Stomach (tissue), 8 donors: ENCODE measurements at regions not wholly inside any gene's neighbourhood (a gene's known extent, or its start where the extent isn't known, plus 50 kb on each side); places are given as distances from the start of the nearest gene placed in this dataset.

ENCODE experiments used
- DNase-seq, 2 donors: peaks; one replicate each; pipeline versions ENCODE4 v3.0.0 to v3.0.0-alpha.2; 2013 to 2019
- H3K27ac ChIP-seq, 5 donors: fragments of 200-600 bp in 4 of 5; sonication (generic) in 4 of 5; one replicate each; pipeline ENCODE4 v1.5.1; 2013 to 2019; ENCODE audit warnings: mild to moderate bottlenecking in 1 of 5, moderate library complexity in 1 of 5
- H3K27me3 ChIP-seq, 3 donors: fragments of 200-600 bp; sonication (generic); one replicate each; pipeline ENCODE4 v1.5.1; 2017 to 2019; ENCODE audit warnings: mixed run types in 1 of 3
- H3K36me3 ChIP-seq, 4 donors: fragments of 200-600 bp; sonication (generic); 1 replicate in 3 of 4; 2 replicates in 1 of 4; pipeline ENCODE4 v1.5.1; 2016 to 2019
- H3K4me1 ChIP-seq, 4 donors: fragments of 200-600 bp; sonication (generic); one replicate each; pipeline ENCODE4 v1.5.1; 2016 to 2019
- H3K4me3 ChIP-seq, 4 donors: fragments of 200-600 bp; sonication (generic) in 3 of 4; one replicate each; pipeline ENCODE4 v1.5.1; 2016 to 2019; ENCODE audit warnings: mild to moderate bottlenecking in 1 of 4
- H3K9me3 ChIP-seq, 4 donors: fragments of 200-600 bp; sonication (generic); one replicate each; pipeline ENCODE4 v1.5.1; 2016 to 2019
- EP300 ChIP-seq: sonication (generic); formaldehyde crosslinking; IDR thresholded peaks from one replicate; pipeline ENCODE4 v1.6.1; 2017; ENCODE audit warnings: antibody characterized with exemption
- POLR2A ChIP-seq, 4 donors: fragments of 450-650 bp; IDR thresholded peaks; one replicate each; pipeline ENCODE4 v1.6.1; 2016; ENCODE audit warnings: antibody characterized with exemption in 4 of 4, control low read depth in 2 of 4, mild to moderate bottlenecking in 1 of 4, moderate library complexity in 1 of 4
- POLR2AphosphoS5 ChIP-seq, 3 donors: sonication (generic); formaldehyde crosslinking; IDR thresholded peaks; one replicate each; pipeline ENCODE4 v1.6.1; 2016; ENCODE audit warnings: antibody characterized with exemption in 3 of 3
- WGBS, 5 donors: extraction: QIAGEN DNeasy Blood & Tissue Kit in 3 of 5; methylation state at CpG; one replicate each; pipeline versions ENCODE4 v1.1.5 to v1.1.7; 2013 to 2018; 5-methylcytosine and 5-hydroxymethylcytosine counted together
- intact Hi-C: fragments of 100-400 bp; cut with DNase I; formaldehyde crosslinking; loops from one replicate; pipeline ENCODE4 v1.15.1; 2023; ENCODE audit warnings: low total_unique reads
- TF ChIP-seq, protein P1 (sequence below), 7 experiments: fragments of 450-650 bp in 4 of 7; fragments of 200-600 bp in 3 of 7; sonication (generic) in 3 of 7; IDR thresholded peaks; one replicate each; pipeline ENCODE4 v1.5.1; 2016 to 2019; ENCODE audit warnings: antibody characterized with exemption in 7 of 7, control low read depth in 2 of 7, mild to moderate bottlenecking in 1 of 7
- donor health status: healthy with polysubstance abuse.
- donor health status: Bipolar disorder and iron deficiency.
- donor health status: healthy.

- TF ChIP-seq POLR2AphosphoS5 (IDR thresholded peaks at IDR 0.05) = no peak
- DNase-seq = no peak
- peaks cover 0 to 3% (median 0%) of the 10 kb centered on the region in 4 donors for H3K9me3 ChIP-seq
- no peaks in the 10 kb centered on the region for H3K4me1 ChIP-seq
- intact Hi-C loops = no loop called here
- no peaks in the 10 kb centered on the region for H3K36me3 ChIP-seq
- H3K27me3 ChIP-seq = no peaks in the 10 kb centered on the region
- no peak overlapping the region for H3K27ac ChIP-seq
- WGBS, 5 donors = 55 to 69% (median 67%) methylated on average over 6 of the region's 6 CpGs
- no peak overlapping the region for H3K4me3 ChIP-seq
Measured at GRCh38 chr5:167998148-167998767, 293.2 kb upstream of the WWC1 start.

DNA sequence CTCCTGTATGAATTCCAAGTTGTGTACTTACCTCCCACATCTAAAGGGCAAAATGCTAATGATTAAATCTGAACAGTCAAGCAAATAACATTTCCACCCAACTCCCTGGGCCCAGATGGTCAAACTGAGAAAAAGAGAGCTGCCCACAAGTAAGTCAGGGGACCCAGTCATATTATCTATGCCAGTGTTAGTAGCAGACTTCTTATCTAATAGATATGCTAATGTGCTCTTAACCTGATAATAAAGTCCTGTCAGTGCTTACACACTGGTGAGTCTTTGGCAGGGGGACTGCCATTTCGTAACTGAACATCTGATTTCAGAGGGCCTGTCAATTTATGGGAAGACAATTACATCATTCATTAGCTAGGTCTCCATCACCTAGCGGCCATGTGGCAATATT lies 292.3 kb upstream of the WWC1 start:
- Histone ChIP-seq H3K36me3 (no peaks in the 10 kb centered on the region), H3K4me3 (no peak overlapping the region), H3K4me1 (no peaks in the 10 kb centered on the region), H3K27me3 (no peaks in the 10 kb centered on the region), H3K27ac (no peak overlapping the region), H3K9me3 (peaks cover 0 to 3% (median 0%) of the 10 kb centered on the region in 4 donors)
- intact Hi-C loops = no loop called here
- no peak for TF ChIP-seq POLR2AphosphoS5 (IDR thresholded peaks at IDR 0.05)
- TF ChIP-seq, protein P1, sequence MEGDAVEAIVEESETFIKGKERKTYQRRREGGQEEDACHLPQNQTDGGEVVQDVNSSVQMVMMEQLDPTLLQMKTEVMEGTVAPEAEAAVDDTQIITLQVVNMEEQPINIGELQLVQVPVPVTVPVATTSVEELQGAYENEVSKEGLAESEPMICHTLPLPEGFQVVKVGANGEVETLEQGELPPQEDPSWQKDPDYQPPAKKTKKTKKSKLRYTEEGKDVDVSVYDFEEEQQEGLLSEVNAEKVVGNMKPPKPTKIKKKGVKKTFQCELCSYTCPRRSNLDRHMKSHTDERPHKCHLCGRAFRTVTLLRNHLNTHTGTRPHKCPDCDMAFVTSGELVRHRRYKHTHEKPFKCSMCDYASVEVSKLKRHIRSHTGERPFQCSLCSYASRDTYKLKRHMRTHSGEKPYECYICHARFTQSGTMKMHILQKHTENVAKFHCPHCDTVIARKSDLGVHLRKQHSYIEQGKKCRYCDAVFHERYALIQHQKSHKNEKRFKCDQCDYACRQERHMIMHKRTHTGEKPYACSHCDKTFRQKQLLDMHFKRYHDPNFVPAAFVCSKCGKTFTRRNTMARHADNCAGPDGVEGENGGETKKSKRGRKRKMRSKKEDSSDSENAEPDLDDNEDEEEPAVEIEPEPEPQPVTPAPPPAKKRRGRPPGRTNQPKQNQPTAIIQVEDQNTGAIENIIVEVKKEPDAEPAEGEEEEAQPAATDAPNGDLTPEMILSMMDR (IDR thresholded peaks at IDR 0.05) = no peak
- no peak for TF ChIP-seq POLR2A (IDR thresholded peaks at IDR 0.05)
- TF ChIP-seq EP300 = no peak
- 26 to 59% (median 30%) methylated on average over 2 of the region's 2 CpGs for WGBS, 5 donors
- DNase-seq = no peak

- intact Hi-C loops = no loop called here
- no peaks in the 10 kb centered on the region for H3K27me3 ChIP-seq
- no peaks in the 10 kb centered on the region for H3K36me3 ChIP-seq
- H3K27ac ChIP-seq = no peak overlapping the region
- peaks cover 0 to 3% (median 0%) of the 10 kb centered on the region in 4 donors for H3K9me3 ChIP-seq
- TF ChIP-seq, protein P1 (IDR thresholded peaks at IDR 0.05) = no peak
- TF ChIP-seq POLR2AphosphoS5 (IDR thresholded peaks at IDR 0.05) (no peak), POLR2A (IDR thresholded peaks at IDR 0.05) (no peak), EP300 (no peak)
- DNase-seq = no peak
- WGBS, 5 donors = 55 to 70% (median 66%) methylated on average over 2 of the region's 2 CpGs
- no peaks in the 10 kb centered on the region for H3K4me1 ChIP-seq
- H3K4me3 ChIP-seq = no peak overlapping the region
Measured at GRCh38 chr5:168001318-168001717, 290.1 kb upstream of the WWC1 start.

DNA sequence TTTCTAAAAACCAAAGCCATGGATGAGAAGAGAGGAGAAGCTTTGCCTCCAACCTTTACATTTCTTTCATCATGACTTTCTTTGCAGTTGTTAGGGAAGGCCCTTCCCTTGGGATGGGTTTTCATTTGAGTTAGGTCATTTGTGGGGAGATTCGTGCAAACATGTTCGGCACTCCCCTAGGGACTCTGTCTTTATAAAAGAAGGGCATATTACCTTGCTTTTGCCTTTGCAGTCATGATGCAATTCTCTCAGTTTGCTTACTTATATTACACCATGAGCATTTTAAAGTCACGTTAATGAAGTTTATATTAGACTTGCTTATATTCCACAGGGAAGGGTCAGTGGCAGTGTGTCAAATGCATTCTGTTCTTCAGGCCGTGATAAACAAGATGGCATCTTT lies 289.3 kb upstream of the WWC1 start:
- intact Hi-C loops = no loop called here

More for the DNA sequence above, 289.3 kb upstream of the WWC1 start:
- Histone ChIP-seq H3K27me3 (no peaks in the 10 kb centered on the region), H3K4me1 (peaks cover 0 to 4% (median 0%) of the 10 kb centered on the region in 4 donors), H3K9me3 (peaks cover 0 to 3% (median 0%) of the 10 kb centered on the region in 4 donors), H3K27ac (no peak overlapping the region), H3K4me3 (no peak overlapping the region), H3K36me3 (no peaks in the 10 kb centered on the region)
- TF ChIP-seq, protein P1 (IDR thresholded peaks at IDR 0.05) = no peak
- no peak for TF ChIP-seq EP300
- TF ChIP-seq POLR2AphosphoS5 (IDR thresholded peaks at IDR 0.05) = no peak
- no peak for TF ChIP-seq POLR2A (IDR thresholded peaks at IDR 0.05)
- DNase-seq = no peak
- WGBS, 5 donors = 66 to 71% (median 68%) methylated on average over 4 of the region's 4 CpGs
